Activated T-cell treated with anti-CD3 and anti-CD28 coated beads for 48 hours (primary cell): ENCODE measurements at regions not wholly inside any gene's neighbourhood (a gene's known extent, or its start where the extent isn't known, plus 50 kb on each side); places are given as distances from the start of the nearest gene placed in this dataset.

Source experiments
- DNase-seq: peaks from one replicate; pipeline ENCODE4 v3.0.0-alpha.2; 2020; ENCODE audit warnings: low read depth

DNA sequence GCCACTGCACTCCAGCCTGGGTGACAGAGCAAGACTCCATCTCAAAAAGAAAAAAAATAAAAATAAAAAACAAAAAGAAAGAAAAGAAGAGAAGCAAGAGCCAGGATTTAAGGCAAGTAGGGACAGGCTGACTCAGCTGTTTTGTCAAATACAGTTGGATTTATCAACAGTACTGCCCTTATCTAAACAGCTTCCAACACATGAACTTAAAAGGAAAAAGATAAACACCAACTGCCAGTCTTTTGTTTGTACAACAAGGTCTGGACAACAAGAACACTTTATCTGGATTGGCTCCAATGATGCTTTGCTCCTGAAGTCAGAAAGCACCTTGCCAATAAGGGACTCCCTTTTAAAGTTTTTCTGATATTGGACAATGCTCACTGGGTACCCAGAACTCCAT lies 886.0 kb downstream of the ADGRL2 start:
- no peak for DNase-seq

DNA sequence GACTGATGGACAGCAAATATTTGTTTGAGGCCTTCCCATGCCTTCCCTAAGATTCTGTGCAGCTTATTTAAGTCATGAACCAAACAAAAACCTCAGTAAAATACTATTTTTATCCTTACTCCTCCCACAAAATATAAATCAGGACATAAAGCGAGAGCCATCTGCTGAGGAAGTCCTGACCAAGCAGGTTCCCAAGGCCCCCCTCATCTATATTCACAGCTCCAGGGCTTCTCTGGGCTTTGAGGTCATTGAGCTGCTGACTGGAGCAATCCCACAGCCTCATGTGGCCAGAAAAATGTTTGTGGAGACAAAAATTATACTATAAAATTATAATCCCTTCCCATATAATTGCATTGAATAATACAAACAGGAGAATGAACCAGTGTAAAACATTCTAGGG lies 846.2 kb downstream of the ADGRL2 start:
- DNase-seq = no peak

DNA sequence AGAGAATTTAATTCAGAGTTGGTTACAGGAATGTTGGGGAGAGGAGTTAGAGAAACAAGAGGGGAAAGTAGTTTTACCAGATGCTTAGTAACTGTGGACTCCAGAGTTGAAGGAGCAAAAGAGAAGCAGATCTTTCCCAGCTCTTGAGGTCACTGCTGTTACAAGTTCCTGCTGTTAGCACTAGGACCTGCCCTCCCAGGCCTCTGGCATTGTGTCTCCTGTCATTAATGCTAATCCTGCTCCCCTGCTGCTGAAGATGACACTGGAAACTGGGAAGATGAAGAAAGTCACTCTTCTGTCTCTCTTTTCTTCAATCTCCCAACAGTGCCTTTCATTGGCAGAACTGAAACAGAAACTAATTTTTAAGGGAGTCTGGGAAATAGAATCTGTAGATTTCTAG lies 845.6 kb downstream of the ADGRL2 start:
- no peak for DNase-seq

DNA sequence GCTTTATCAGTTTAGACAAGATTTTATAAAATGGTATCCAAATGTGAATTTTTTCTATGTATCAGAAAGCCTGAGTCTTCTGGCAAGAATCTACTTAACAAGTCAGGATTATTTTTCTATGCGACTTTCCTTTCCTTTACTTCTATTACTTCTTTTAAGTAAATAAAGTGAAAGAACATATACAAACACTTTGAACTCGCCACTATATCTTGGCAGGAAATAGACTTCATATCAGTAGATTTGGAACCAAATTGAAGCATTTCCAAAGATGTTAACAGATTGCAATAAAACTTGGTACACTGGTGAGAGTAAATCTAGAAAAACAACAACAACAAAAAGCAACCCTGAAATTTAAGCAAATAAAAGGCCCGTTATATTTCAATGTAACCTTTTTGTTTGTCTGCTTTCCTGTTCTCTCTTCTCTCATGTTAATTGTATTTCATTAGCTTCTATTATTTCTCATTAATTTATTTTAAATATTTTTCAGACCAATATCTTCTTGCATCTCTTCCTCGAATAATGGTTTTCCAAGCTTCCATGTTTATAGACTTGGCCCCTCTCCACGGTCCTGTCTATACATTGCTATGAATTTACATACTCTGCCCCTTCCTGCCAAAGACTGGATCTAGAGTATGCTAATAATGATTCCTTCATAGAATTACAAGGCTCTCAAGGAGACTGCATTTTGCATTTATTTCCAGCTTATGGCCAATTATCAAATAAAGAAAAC lies 843.6 kb downstream of the ADGRL2 start:
- DNase-seq = no peak

DNA sequence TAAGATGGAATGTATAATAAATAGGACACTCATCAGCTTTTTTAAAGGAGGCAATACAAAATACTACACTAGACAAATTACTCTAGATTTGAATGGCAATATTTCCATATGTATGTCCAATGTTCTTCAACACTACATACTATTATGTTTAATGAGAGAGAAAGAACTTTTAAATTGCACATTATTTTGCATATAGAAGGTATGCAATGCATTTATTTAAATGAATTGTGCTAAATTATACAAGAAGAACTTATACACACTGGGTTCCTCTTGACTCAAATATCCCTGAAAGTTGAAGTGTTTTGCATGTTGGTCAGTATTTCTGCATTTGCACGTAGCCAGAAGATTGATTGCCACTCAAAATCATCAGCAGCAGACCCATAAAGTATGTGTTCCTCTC lies 839.6 kb downstream of the ADGRL2 start:
- no peak for DNase-seq

DNA sequence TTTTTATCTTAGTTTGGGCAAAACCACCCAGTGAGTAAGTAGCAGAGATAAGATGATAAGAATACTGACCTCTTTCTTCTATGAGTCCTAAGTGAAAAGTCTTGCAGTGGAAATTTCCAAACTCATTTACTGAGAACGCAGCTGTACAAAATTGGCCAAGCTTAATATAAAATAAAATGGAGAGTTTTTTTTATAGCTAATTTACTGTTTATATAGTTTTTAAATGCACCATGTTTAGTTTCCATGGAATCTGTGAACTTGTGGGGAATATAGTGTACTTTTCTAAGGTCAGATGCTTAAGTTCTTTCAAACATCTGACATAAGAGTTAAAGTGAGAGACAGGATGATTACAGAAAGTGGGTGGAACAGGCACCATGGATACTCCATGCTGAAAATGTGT lies 833.5 kb downstream of the ADGRL2 start:
- no peak for DNase-seq

DNA sequence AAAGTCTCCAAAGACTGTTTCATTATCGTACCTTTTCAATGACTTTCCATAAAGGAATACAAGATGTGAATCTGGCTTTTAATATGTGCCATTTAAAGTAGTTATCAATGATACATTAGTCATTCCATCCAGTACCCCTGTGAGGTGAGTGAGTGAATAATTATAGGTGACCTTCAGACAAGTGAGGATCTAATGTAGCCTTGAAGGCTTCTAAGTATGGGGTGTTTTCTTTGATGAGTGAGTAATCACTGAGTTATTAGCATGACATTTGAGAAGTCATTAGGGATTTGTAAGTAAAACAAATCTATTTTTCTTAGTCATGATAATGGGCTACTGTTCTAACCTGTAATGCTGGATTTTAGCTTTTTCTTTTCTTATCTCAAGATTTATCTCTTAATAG lies 831.4 kb downstream of the ADGRL2 start:
- DNase-seq = no peak

DNA sequence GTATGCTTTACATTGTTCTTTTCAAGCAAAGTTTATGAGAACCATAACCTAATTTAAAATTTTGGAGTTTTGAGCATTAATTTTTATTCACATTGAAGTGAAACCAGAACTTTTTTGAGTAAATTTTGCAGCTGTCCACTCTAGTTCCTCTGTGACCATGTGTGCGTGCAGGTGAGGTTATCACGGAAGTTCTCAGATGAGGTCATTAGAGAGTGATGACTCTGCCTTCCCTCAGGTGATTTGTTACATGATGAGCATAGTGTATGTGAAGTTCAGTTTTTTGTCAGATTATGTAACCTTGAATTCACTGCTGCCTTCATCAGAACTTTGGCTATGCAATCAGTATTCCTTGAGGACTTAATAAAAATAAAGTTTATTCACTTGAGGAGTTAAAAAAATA lies 828.2 kb downstream of the ADGRL2 start:
- DNase-seq = no peak

DNA sequence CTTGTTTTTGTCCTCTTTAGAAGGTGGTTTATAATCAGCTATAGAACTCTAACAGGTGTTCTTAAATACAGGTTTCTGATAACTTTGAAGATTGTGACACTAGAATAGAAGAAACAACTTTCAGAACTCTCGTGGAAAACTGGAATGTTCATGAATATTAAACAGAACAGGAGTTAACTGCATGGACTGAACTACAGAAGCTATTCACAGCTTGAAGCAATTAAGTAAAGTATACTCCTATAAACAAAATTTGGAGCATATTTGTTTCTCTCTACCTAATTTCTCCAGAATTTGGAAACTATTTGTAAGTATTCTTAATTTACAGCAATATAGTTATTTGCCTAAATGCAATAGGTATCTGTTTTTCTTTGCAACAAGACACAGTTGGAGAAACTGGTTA lies 824.8 kb downstream of the ADGRL2 start:
- DNase-seq = no peak

DNA sequence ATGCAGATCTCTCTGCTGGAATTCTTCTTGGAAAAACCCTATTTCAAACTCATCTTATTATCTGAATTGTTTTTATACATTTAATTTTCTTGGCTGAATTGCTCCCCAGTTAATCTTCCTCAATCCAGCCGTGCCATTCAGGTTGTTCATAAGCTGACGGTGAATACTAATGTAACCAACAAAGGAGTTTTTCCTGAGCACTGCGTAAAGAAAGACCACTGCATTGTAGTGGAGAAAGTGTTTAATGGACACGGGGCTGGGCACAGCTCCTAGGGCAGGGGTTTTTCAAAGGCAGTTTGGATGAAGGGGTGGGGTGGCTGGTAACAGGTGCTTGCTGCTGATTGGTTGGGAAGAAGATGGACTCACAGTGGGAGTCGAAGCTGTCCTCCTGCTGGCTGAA lies 820.3 kb downstream of the ADGRL2 start:
- no peak for DNase-seq

DNA sequence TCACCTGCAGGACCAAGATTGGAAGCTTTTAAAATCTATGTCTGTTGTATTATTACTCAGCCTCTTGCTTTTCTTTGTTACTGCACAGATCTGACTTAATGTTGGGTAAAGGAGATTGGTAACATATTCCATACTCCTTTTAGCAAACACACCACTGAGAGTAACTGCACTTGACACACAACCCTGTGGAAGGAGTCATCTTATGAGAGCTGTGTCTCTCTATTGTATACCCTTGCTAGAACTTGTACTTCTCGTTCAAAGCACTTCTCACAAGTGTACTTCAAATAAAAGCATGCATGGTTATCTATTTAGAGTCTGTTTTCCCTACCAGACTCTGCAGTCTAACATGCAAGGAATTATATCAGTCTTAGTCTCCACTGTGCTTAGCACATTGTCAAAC lies 813.4 kb downstream of the ADGRL2 start:
- no peak for DNase-seq

DNA sequence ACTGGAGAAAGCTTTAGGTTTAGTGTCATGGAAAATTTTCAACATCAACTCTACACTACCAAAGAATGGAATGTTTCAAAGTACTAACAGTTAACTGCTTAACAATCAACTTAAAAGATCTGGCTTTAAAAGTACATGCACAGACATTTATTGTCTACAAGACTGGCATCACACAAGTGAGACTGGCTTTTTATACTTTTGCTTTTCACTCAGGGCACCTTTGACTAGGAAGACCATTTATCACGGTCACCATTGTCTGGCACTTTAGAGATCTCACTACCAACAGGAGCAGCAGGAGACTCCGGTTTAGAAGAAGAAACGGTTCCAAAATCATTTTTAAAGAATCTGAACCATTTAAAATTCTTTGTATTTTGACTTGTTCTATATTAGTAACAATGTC lies 812.3 kb downstream of the ADGRL2 start:
- DNase-seq = no peak

DNA sequence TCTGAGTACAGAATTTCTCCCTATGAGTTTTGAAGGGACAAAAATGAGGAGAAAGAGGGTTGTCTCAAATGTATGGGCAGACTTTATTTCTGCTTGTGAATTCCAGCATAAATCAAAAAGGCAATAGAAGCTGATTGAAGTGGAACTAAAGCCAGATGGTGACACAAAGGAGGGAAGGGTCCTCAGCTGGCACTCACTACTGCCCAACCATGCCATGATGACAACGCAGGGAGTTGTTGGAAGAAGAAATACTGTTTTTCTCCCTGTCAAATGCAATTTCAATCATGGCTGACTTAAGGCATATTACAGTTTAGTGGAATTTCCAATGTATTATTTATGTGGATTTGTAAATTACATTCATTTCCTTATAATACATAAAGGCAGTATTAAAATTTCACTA lies 805.8 kb downstream of the ADGRL2 start:
- no peak for DNase-seq

DNA sequence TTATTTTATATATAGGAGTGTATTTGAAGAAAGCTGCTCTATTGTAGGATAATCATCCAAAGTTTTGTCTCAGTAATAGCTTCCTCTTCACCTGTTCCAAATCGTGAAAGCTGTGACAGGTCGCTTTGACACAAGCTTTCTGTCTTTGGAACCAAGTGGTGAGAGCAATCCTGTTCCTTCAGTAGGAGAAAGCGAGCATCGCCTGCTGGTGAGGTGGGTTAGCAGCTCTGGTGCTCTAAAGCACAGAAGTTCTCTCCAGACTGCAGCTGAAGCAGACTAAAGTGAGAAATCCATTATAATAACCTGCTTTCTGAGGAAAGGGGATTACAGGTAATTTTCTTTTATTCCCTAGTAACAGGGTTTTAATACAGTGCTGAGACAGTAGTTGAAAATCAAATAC lies 803.8 kb downstream of the ADGRL2 start:
- no peak for DNase-seq

DNA sequence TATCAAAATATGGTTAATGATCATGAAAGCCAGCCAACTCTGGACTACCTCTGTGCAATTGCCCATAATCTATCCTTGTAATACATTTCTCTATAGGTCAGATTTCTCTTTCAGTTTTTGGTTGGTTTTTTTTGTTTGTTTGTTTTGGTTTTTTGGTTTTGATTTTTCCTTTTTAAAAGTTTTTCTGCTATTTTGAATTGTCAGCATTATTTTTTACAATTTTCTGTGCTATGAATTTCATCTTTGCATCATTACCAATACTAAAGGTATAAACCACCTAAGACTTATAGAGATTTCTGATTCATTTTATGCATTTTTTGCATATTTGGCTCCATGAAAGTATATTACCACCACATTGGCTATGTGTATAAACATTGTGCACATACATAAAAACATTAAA lies 799.6 kb downstream of the ADGRL2 start:
- DNase-seq = no peak

DNA sequence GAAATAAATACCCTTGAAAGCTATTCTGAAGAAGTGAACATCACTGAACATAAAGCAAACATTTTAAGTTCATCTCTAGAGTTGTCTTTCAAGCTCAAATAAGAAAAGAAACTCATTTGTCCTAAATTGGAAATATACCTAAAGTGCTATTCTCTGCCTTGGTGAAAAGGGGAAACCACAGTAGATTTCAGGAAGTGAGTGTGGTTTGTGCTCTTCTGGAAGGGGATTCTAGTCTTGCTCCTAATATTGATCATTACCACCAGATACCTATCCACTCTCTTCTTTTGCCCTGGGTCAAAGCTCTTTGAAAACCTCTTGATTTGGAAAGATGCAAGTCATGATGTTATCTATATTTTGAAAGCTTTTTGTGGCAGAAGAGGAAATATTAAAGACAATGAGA lies 798.1 kb downstream of the ADGRL2 start:
- no peak for DNase-seq

DNA sequence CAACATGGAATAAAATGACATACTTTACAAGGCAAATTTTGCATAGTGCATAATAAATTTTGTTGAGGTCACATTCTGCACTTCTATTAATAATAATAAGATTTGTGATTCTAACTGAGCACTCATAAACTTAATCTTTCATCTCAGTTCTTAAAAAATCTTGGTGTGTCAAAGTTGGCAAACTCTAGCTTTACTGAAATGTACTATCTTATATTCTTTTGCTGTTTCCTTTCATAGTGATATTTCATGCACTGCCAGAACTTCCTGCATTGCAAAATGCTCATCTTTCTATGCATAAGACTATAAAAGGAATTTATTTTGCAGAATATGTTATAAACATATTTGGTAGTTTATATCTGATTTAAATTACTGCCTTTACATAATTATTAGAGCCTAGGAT lies 797.6 kb downstream of the ADGRL2 start:
- DNase-seq = no peak

DNA sequence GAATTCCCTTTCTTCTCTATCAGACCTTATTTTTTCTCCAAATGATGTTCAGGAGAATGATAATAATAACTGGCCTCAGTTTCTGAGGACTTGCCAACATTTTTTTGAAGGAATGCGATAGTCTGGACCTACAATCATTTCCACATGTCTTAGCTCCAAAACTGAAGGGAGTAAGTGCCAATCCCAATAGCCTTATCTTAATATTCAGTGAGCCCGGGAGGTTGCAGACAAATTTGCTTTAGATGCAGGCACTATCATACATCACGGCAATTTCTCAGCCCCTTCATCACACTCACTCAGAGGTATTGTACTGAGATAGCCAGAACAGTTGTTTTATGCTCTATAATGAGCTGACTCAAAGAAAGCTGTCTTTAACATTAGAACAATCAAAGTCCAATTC lies 796.9 kb downstream of the ADGRL2 start:
- no peak for DNase-seq

DNA sequence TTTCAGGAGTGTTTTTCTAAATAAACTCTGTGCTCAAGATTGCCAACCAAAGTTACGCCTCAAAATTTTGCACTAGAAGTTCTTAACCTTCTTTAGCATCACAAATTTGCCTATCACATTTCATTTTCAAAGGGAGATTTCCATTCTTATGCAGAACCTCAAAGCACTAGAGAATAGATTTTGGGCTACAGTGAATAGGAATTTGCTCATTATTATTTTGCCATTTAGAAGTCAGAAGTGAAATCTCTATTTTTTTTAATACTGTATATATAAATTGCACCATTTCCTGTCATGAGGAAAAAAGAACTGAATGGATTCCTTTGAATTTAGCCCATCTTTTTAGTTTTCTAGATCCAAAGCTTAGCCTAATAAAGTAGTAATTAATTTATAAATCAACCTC lies 796.4 kb downstream of the ADGRL2 start:
- no peak for DNase-seq

DNA sequence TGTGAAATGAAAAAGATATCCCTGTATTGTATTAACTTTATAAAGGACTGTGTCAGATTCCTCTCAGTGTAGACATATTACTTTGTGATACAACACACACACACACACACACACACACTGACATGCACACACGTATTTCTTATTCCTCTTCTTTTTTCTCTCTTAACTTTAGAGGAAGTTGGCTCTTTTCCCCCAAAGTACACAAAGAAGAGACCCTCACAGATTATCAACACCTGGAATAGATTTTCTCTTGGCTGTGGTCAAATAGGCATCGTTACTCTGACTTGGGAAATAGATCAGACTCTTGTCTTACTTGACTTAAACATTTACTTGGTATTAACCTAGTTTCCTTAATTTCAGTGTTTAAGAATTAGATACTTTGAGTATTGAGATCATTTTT lies 792.8 kb downstream of the ADGRL2 start:
- no peak for DNase-seq

DNA sequence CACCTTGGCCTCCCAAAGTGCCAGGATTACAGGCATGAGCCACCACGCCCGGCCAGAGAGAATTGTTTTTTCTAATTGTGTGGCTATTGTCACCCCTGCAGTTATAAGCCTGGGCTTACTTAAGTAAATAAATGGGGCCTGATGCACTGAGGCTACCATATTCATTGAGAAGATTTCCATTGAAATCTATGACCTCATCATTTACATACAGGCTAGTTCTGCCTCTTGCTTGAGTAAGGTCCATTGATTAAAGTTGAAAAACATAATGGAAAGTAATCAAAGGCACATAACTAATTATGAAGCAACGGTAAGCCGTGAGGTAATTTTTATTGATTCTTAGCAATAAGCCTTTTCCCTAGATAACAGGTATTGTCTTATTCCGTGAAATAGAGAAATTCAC lies 788.9 kb downstream of the ADGRL2 start:
- DNase-seq = no peak

DNA sequence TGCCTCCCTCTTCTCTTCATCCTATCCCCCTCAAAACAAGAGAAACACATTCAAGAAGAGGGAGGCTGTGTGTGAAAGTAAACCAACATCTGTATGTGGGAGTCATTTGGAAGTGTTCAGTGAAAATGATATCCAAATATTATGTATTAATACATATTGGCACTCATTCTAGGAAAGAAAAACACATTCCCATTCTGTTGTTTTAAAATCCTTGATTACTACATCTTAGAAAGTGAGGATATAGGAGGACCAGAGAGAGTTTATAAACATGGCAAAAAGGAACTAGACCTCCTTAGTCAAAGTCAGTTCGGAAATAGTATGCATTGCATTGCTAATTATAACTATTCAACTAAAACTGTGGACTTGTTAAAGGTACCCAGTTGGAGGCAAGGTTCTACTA lies 786.6 kb downstream of the ADGRL2 start:
- no peak for DNase-seq

DNA sequence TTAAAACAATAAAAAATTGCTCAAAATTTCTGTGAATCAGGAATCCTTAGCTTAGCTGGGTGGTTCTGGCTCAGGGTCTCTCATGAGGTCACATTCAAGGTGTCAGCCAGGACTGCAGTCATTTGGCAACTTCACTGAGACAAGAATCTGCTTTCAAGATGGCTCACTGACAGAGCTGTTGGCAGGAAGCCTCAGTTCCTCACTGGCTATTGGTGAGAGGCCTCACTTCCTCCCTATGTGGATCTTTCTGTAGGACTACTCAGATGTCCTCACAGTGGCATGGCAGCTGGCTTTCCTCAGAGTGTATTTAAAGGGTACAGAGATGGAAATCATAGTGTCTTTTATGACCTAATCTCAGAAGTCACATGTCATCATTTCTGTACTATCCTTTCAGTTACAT lies 785.7 kb downstream of the ADGRL2 start:
- no peak for DNase-seq

DNA sequence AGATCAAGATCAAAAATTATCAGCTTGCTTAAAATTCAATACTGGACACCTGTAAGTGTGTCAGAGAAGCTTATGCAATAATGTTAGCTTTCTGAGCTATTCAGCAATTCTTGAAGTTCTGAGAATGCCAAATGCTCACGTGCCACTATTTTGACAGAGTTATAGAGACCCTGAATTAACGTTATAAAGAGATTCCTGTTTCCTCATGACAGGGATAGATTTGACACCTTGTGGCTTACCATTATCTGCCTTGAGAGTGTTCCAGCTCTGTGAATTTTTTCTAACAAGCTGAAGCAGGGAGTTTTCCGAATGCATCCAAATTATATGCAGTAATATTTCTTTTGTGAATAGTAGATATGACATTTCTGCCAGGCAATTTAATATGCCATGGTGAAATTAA lies 781.6 kb downstream of the ADGRL2 start:
- DNase-seq = no peak
